Endothelial cell (in vitro differentiated cells): ENCODE measurements at regions not wholly inside any gene's neighbourhood (a gene's known extent, or its start where the extent isn't known, plus 50 kb on each side); places are given as distances from the start of the nearest gene placed in this dataset.

Experiments
- DNase-seq: peaks from one replicate; pipeline ENCODE4 v3.0.0; 2021; ENCODE audit warnings: low spot score
- H3K27ac Mint-ChIP-seq: one replicate; pipeline ENCODE4 v1.8.0; 2021; ENCODE audit warnings: mixed read lengths, inconsistent platforms; ENCODE audit not compliant: unreplicated experiment
- H3K27me3 Mint-ChIP-seq: one replicate; pipeline ENCODE4 v1.8.0; 2021; ENCODE audit warnings: mild to moderate bottlenecking, moderate library complexity, mixed read lengths, inconsistent platforms; ENCODE audit not compliant: unreplicated experiment
- H3K36me3 Mint-ChIP-seq: one replicate; pipeline ENCODE4 v1.8.0; 2021; ENCODE audit warnings: mild to moderate bottlenecking, low read depth, mixed read lengths, inconsistent platforms; ENCODE audit not compliant: unreplicated experiment
- H3K4me1 Mint-ChIP-seq: one replicate; pipeline ENCODE4 v1.8.0; 2021; ENCODE audit warnings: mild to moderate bottlenecking, mixed read lengths, inconsistent platforms; ENCODE audit not compliant: unreplicated experiment
- H3K4me3 Mint-ChIP-seq: one replicate; pipeline ENCODE4 v1.8.0; 2021; ENCODE audit warnings: mild to moderate bottlenecking, mixed read lengths, inconsistent platforms; ENCODE audit not compliant: unreplicated experiment
- H3K9me3 Mint-ChIP-seq: one replicate; pipeline ENCODE4 v1.8.0; 2021; ENCODE audit warnings: mixed read lengths, inconsistent platforms; ENCODE audit not compliant: unreplicated experiment
- CTCF ChIP-seq: fragments of 200-600 bp; sonication (generic); IDR thresholded peaks from one replicate; pipeline ENCODE4 v1.5.0; 2021; ENCODE audit warnings: antibody characterized with exemption; ENCODE audit not compliant: unreplicated experiment

DNA sequence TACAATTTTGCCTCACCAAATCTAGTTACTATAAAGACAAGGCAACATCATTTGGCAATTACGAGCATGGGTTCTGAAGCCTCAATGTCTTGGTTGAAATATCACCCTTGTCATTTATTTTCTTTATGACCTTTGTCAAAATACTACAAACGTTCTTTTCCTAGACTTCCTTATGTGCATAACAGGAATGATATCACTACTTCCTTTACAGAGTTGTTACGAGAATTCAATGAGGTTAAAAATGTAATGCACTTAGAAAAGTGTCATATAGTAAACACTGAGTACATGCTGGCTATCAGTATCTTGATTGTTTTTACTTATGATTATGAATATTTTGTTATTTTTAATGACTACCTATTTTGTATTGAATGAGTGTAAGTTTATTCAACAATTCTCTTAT lies 640.9 kb upstream of the CCNG1 start:
- peaks cover 5% of the 10 kb centered on the region for H3K4me1 Mint-ChIP-seq
- H3K27ac Mint-ChIP-seq: no peak overlapping the region
- H3K27me3 Mint-ChIP-seq: no peaks in the 10 kb centered on the region
- DNase-seq: no peak
- H3K36me3 Mint-ChIP-seq: no peaks in the 10 kb centered on the region
- no peak overlapping the region for H3K4me3 Mint-ChIP-seq
- no peaks in the 10 kb centered on the region for H3K9me3 Mint-ChIP-seq
- no peak for TF ChIP-seq CTCF

GRCh38 chr5:162800301-162800700 lies 637.1 kb upstream of the CCNG1 start:
- no peaks in the 10 kb centered on the region for H3K36me3 Mint-ChIP-seq
- no peak overlapping the region for H3K27ac Mint-ChIP-seq
- no peak for TF ChIP-seq CTCF
- no peak overlapping the region for H3K4me3 Mint-ChIP-seq
- H3K27me3 Mint-ChIP-seq: no peaks in the 10 kb centered on the region
- H3K4me1 Mint-ChIP-seq: peaks cover 5% of the 10 kb centered on the region
- DNase-seq: no peak
- H3K9me3 Mint-ChIP-seq: no peaks in the 10 kb centered on the region

DNA sequence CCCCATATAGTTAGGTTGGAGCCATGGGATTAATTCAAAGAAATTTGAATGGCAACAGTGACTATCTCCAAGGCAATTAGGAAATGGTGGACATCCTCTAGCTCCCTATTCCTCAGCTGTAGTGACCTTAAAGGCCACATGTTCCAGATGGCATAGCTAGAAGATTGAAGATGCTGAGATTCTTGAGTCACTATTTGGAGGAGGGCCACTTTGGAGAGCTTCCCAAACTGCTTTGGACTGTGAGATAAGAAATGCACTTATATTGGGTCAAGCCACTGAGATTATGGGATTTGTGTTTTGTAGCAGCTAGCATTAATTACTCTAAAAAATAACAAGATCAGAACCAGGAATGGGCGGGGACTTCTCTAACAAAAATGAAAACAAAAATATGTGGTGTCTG lies 636.2 kb upstream of the CCNG1 start:
- H3K27me3 Mint-ChIP-seq: no peaks in the 10 kb centered on the region
- no peak for TF ChIP-seq CTCF
- H3K4me3 Mint-ChIP-seq: no peak overlapping the region
- no peaks in the 10 kb centered on the region for H3K36me3 Mint-ChIP-seq
- no peak overlapping the region for H3K27ac Mint-ChIP-seq
- peaks cover 2% of the 10 kb centered on the region for H3K4me1 Mint-ChIP-seq
- DNase-seq: no peak
- H3K9me3 Mint-ChIP-seq: no peaks in the 10 kb centered on the region

GRCh38 chr5:162806195-162806594 lies 631.2 kb upstream of the CCNG1 start:
- TF ChIP-seq CTCF: no peak
- no peak overlapping the region for H3K4me3 Mint-ChIP-seq
- H3K9me3 Mint-ChIP-seq: no peaks in the 10 kb centered on the region
- no peaks in the 10 kb centered on the region for H3K27me3 Mint-ChIP-seq
- no peaks in the 10 kb centered on the region for H3K4me1 Mint-ChIP-seq
- H3K27ac Mint-ChIP-seq: no peak overlapping the region
- DNase-seq: no peak
- H3K36me3 Mint-ChIP-seq: no peaks in the 10 kb centered on the region

DNA sequence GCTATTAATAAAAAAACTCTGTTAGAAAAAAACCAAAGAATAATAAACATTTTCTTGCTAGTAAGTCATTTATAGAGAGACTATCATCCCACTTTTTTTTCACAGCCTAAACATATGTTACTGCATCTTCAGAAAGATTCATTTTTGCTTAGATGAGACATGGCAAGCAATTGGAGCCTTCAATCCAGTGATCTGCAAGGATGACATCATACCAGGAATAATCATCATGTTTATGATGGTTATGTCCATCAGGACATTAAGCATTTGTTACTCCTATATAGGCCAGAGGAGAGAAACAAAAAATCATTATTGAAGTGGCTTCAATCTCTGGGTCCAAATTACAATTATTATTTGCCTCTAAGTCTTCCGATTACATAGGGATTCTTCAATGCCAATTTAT lies 626.3 kb upstream of the CCNG1 start:
- Mint-ChIP-seq H3K27me3 (peaks cover 2% of the 10 kb centered on the region), H3K4me3 (no peak overlapping the region), H3K36me3 (no peaks in the 10 kb centered on the region), H3K4me1 (no peaks in the 10 kb centered on the region), H3K27ac (no peak overlapping the region), H3K9me3 (no peaks in the 10 kb centered on the region)
- no peak for TF ChIP-seq CTCF
- DNase-seq: no peak
